H9 (cell line): ENCODE measurements at regions not wholly inside any gene's neighbourhood (a gene's known extent, or its start where the extent isn't known, plus 50 kb on each side); places are given as distances from the start of the nearest gene placed in this dataset.

Experiments used
- DNase-seq: peaks from one replicate; pipeline ENCODE4 v3.0.0-alpha.2; 2017
- H2AFZ ChIP-seq: one replicate; pipeline ENCODE4 v1.6.1; 2013; ENCODE audit warnings: mild to moderate bottlenecking, low read length, control low read depth, moderate library complexity
- H2AK5ac ChIP-seq: 2 replicates; pipeline ENCODE4 v1.6.1; 2013; ENCODE audit warnings: low read length, control low read depth, mixed read lengths; ENCODE audit not compliant: insufficient read length
- H2BK120ac ChIP-seq: one replicate; pipeline ENCODE4 v1.6.1; 2013; ENCODE audit warnings: low read depth, mild to moderate bottlenecking, low read length, control low read depth, inconsistent platforms; ENCODE audit not compliant: poor library complexity, severe bottlenecking
- H2BK12ac ChIP-seq: 2 replicates; pipeline ENCODE4 v1.6.1; 2013; ENCODE audit warnings: low read length, control low read depth, mixed read lengths, low read depth; ENCODE audit not compliant: insufficient read length
- H2BK15ac ChIP-seq: 2 replicates; pipeline ENCODE4 v1.6.1; 2013; ENCODE audit warnings: low read depth, low read length, control low read depth
- H2BK20ac ChIP-seq: one replicate; pipeline ENCODE4 v1.6.1; 2013; ENCODE audit warnings: low read depth, mild to moderate bottlenecking, low read length, control low read depth, inconsistent platforms; ENCODE audit not compliant: poor library complexity, severe bottlenecking
- H2BK5ac ChIP-seq: 2 replicates; pipeline ENCODE4 v1.6.1; 2013; ENCODE audit warnings: low read length, control low read depth, mixed read lengths; ENCODE audit not compliant: insufficient read length
- H3K14ac ChIP-seq: 2 replicates; pipeline ENCODE4 v1.6.1; 2013; ENCODE audit warnings: low read length, control low read depth; ENCODE audit not compliant: insufficient read depth
- H3K18ac ChIP-seq: 2 replicates; pipeline ENCODE4 v1.6.1; 2013; ENCODE audit warnings: low read depth, mild to moderate bottlenecking, mixed read lengths, low read length, control low read depth; ENCODE audit not compliant: insufficient read length
- H3K23ac ChIP-seq: 2 replicates; pipeline ENCODE4 v1.6.1; 2013; ENCODE audit warnings: low read length, control low read depth, mixed read lengths, low read depth; ENCODE audit not compliant: insufficient read length
- H3K23me2 ChIP-seq: 2 replicates; pipeline ENCODE4 v1.6.1; 2013; ENCODE audit warnings: low read depth, mild to moderate bottlenecking, mixed read lengths, low read length, control low read depth; ENCODE audit not compliant: insufficient read length, poor library complexity, severe bottlenecking
- H3K27ac ChIP-seq: 2 replicates; pipeline ENCODE4 v1.5.1; 2013; ENCODE audit warnings: low read length, control low read depth, mixed read lengths, low read depth; ENCODE audit not compliant: insufficient read length
- H3K27me3 ChIP-seq: 2 replicates; pipeline ENCODE4 v1.6.1; 2013; ENCODE audit warnings: low read length, control low read depth, inconsistent platforms; ENCODE audit not compliant: insufficient read depth
- H3K4ac ChIP-seq: 2 replicates; pipeline ENCODE4 v1.6.1; 2013; ENCODE audit warnings: low read depth, mild to moderate bottlenecking, control low read depth, inconsistent platforms, low read length, moderate library complexity
- H3K4me1 ChIP-seq: 2 replicates; pipeline ENCODE4 v1.6.1; 2013; ENCODE audit warnings: low read length, control low read depth, inconsistent platforms; ENCODE audit not compliant: insufficient read depth
- H3K4me2 ChIP-seq: 2 replicates; pipeline ENCODE4 v1.6.1; 2013; ENCODE audit warnings: low read length, control low read depth, mixed read lengths; ENCODE audit not compliant: insufficient read length, insufficient read depth
- H3K56ac ChIP-seq: 2 replicates; pipeline ENCODE4 v1.6.1; 2013; ENCODE audit warnings: low read depth, mild to moderate bottlenecking, mixed read lengths, low read length, control low read depth; ENCODE audit not compliant: insufficient read length
- H3K79me1 ChIP-seq: 2 replicates; pipeline ENCODE4 v1.6.1; 2013; ENCODE audit warnings: low read depth, mild to moderate bottlenecking, moderate library complexity, low read length, control low read depth, inconsistent platforms; ENCODE audit not compliant: insufficient read depth, poor library complexity, severe bottlenecking
- H3K79me2 ChIP-seq: 2 replicates; pipeline ENCODE4 v1.6.1; 2013; ENCODE audit warnings: low read length, control low read depth, inconsistent platforms; ENCODE audit not compliant: insufficient read depth
- H3K9ac ChIP-seq: 2 replicates; pipeline ENCODE4 v1.6.1; 2013; ENCODE audit warnings: low read length, control low read depth, mixed read lengths; ENCODE audit not compliant: insufficient read length; ENCODE audit errors: extremely low read depth
- H3K9me3 ChIP-seq: one replicate; pipeline ENCODE4 v1.6.1; 2013; ENCODE audit warnings: low read depth, low read length, inconsistent platforms; ENCODE audit not compliant: control insufficient read depth
- H3T11ph ChIP-seq: one replicate; pipeline ENCODE4 v1.6.1; 2013; ENCODE audit warnings: mild to moderate bottlenecking, low read length, control low read depth, inconsistent platforms
- H4K20me1 ChIP-seq: one replicate; pipeline ENCODE4 v1.6.1; 2013; ENCODE audit not compliant: control insufficient read depth, insufficient read length, insufficient read depth
- H4K5ac ChIP-seq: 2 replicates; pipeline ENCODE4 v1.6.1; 2013; ENCODE audit warnings: low read depth, mild to moderate bottlenecking, mixed read lengths, low read length, control low read depth; ENCODE audit not compliant: insufficient read length
- H4K8ac ChIP-seq: replicated peaks from 2 replicates; pipeline ENCODE4 v1.6.1; 2013; ENCODE audit warnings: low read length, control low read depth, mixed read lengths, low read depth; ENCODE audit not compliant: insufficient read length
- H4K91ac ChIP-seq: 2 replicates; pipeline ENCODE4 v1.6.1; 2013; ENCODE audit warnings: low read depth, mild to moderate bottlenecking, moderate library complexity, mixed read lengths, low read length, control low read depth; ENCODE audit not compliant: insufficient read length
- H3K27ac Mint-ChIP-seq, 3 experiments: 2 replicates in 2 of 3; 3 replicates in 1 of 3; pipeline ENCODE4 v1.8.0; 2020 to 2021; ENCODE audit warnings: mixed read lengths in 3 of 3, mild to moderate bottlenecking in 1 of 3, moderate library complexity in 1 of 3
- H3K27me3 Mint-ChIP-seq: 2 replicates; pipeline ENCODE4 v1.8.0; 2021; ENCODE audit warnings: low read depth, mild to moderate bottlenecking, moderate library complexity, mixed read lengths
- H3K36me3 Mint-ChIP-seq, 3 experiments: 2 replicates in 2 of 3; 3 replicates in 1 of 3; pipeline ENCODE4 v1.8.0; 2020 to 2021; ENCODE audit warnings: low read depth in 3 of 3, mixed read lengths in 3 of 3; ENCODE audit not compliant: insufficient read depth in 1 of 3
- H3K4me1 Mint-ChIP-seq, 2 experiments: 2 replicates each; pipeline ENCODE4 v1.8.0; 2020; ENCODE audit warnings: mixed read lengths in 2 of 2
- H3K4me3 Mint-ChIP-seq, 2 experiments: 2 replicates in 1 of 2; 3 replicates in 1 of 2; pipeline ENCODE4 v1.8.0; 2020 to 2021; ENCODE audit warnings: mild to moderate bottlenecking in 2 of 2, mixed read lengths in 2 of 2, moderate library complexity in 1 of 2
- H3K9me3 Mint-ChIP-seq, 2 experiments: 2 replicates in 1 of 2; 3 replicates in 1 of 2; pipeline ENCODE4 v1.8.0; 2020; ENCODE audit warnings: mild to moderate bottlenecking in 2 of 2, mixed read lengths in 2 of 2, moderate library complexity in 1 of 2
- CTCF ChIP-seq: fragments of 200-600 bp; sonication (generic); conservative IDR thresholded peaks from 3 replicates; pipeline ENCODE4 v1.8.0; 2021; ENCODE audit warnings: antibody characterized with exemption, mild to moderate bottlenecking
- WGBS: extraction: QIAGEN DNeasy Blood & Tissue Kit; methylation state at CpG from one replicate; pipeline ENCODE4 v1.1.7; 2013; ENCODE audit warnings: missing lambda C conversion rate, low lambda C conversion rate, mixed read lengths; ENCODE audit not compliant: insufficient read length; ENCODE audit errors: extremely low coverage; 5-methylcytosine and 5-hydroxymethylcytosine counted together

- H3K4me3 Mint-ChIP-seq, result no peak overlapping the region
- no peak overlapping the region for H2BK120ac ChIP-seq
- no peak overlapping the region for H2AFZ ChIP-seq
- H2BK5ac ChIP-seq, result no peak overlapping the region
- no peak overlapping the region for H3K56ac ChIP-seq
- H2BK20ac ChIP-seq, result no peak overlapping the region
- no peaks in the 10 kb centered on the region for H4K20me1 ChIP-seq
- no peak overlapping the region for H3K23ac ChIP-seq
- no peaks in the 10 kb centered on the region for H3K27me3 ChIP-seq
- no peaks in the 10 kb centered on the region for H3K27me3 Mint-ChIP-seq
- H3K36me3 Mint-ChIP-seq, result no peaks in the 10 kb centered on the region; a peak in 1 of 7 replicates
- no peak overlapping the region for H2BK15ac ChIP-seq
- no peak overlapping the region for H3K14ac ChIP-seq
- no peak overlapping the region for H3K4me2 ChIP-seq
- no peak overlapping the region for H4K91ac ChIP-seq
- H3K4ac ChIP-seq, result no peak overlapping the region
- peaks cover 8% of the 10 kb centered on the region for H3K4me1 ChIP-seq
- no peak overlapping the region for H4K8ac ChIP-seq
- H3K27ac ChIP-seq, result no peak overlapping the region
- H3K9ac ChIP-seq, result no peak overlapping the region
- H3K4me1 Mint-ChIP-seq, result peaks cover 18 to 19% of the 10 kb centered on the region in 2 experiments
- no peaks in the 10 kb centered on the region for H3K79me1 ChIP-seq
- H3K79me2 ChIP-seq, result no peaks in the 10 kb centered on the region
- H4K5ac ChIP-seq, result no peak overlapping the region
- H3K9me3 Mint-ChIP-seq, result no peaks in the 10 kb centered on the region
- no CpG with 5 or more reads among the region's 4 CpGs for WGBS
- H3K18ac ChIP-seq, result no peak overlapping the region
- no peak for TF ChIP-seq CTCF
- no peak overlapping the region for H2AK5ac ChIP-seq
- H3K27ac Mint-ChIP-seq, result peak overlapping the region in 1 of 3 experiments; percentile 59; a peak in 2 of 7 replicates
- no peak overlapping the region for H2BK12ac ChIP-seq
- no peak for DNase-seq
- H3K9me3 ChIP-seq, result no peaks in the 10 kb centered on the region
- H3T11ph ChIP-seq, result no peak overlapping the region
- no peaks in the 10 kb centered on the region for H3K23me2 ChIP-seq
These were observed 175.0 kb downstream of the SOX2 start for GRCh38 chr3:181886676-181887075.
